OCI-LY7 (cell line): ENCODE measurements at regions not wholly inside any gene's neighbourhood (a gene's known extent, or its start where the extent isn't known, plus 50 kb on each side); places are given as distances from the start of the nearest gene placed in this dataset.

Source experiments
- BruUV-seq: library from RNA; stranded (reverse); fragments of 400-500 nt; replicated peaks from 2 replicates; lab custom pipeline; 2021; lab: Mats Ljungman, UMichigan
- CTCF ChIA-PET: fragments of 300-600 bp; sonication (Branson Sonifier 250); formaldehyde crosslinking; loops from one replicate; lab custom pipeline; 2022; ENCODE audit warnings: antibody characterized with exemption; ENCODE audit not compliant: unreplicated experiment; lab: Charles Lee
- POLR2A ChIA-PET: fragments of 300-600 bp; sonication (Branson Sonifier 250); formaldehyde crosslinking; loops from one replicate; lab custom pipeline; 2022; ENCODE audit warnings: antibody characterized with exemption; lab: Charles Lee
- DNase-seq: peaks from one replicate; pipeline ENCODE4 v3.0.0-alpha.2; 2015; ENCODE audit warnings: low spot score
- H2AFZ ChIP-seq: fragments of 200-600 bp; sonication (generic), shearing (Covaris generic); 2 replicates; pipeline ENCODE4 v1.6.1; 2014; ENCODE audit warnings: mild to moderate bottlenecking, antibody characterized with exemption, low read length, moderate library complexity
- H3K27ac ChIP-seq: fragments of 200-600 bp; sonication (generic); 2 replicates; pipeline ENCODE4 v1.5.1; 2014; ENCODE audit warnings: mixed run types, low read depth, mild to moderate bottlenecking, moderate library complexity, low read length, inconsistent platforms; ENCODE audit not compliant: poor library complexity, severe bottlenecking
- H3K36me3 ChIP-seq: fragments of 200-600 bp; sonication (generic); 2 replicates; pipeline ENCODE4 v1.6.1; 2014; ENCODE audit warnings: mild to moderate bottlenecking, antibody characterized with exemption, low read length, moderate library complexity, mixed read lengths; ENCODE audit not compliant: insufficient read depth
- H3K4me1 ChIP-seq: fragments of 200-600 bp; sonication (generic); 2 replicates; pipeline ENCODE4 v1.5.1; 2014; ENCODE audit warnings: mild to moderate bottlenecking, low read length; ENCODE audit not compliant: insufficient read depth, poor library complexity, severe bottlenecking
- H3K4me2 ChIP-seq: fragments of 200-600 bp; sonication (generic); 2 replicates; pipeline ENCODE4 v1.6.1; 2014; ENCODE audit warnings: mild to moderate bottlenecking, low read length
- H3K4me3 ChIP-seq: fragments of 200-600 bp; sonication (generic); 2 replicates; pipeline ENCODE4 v1.5.1; 2014; ENCODE audit warnings: mild to moderate bottlenecking, low read depth, low read length; ENCODE audit not compliant: poor library complexity, severe bottlenecking
- H3K79me2 ChIP-seq: fragments of 200-600 bp; sonication (generic); 2 replicates; pipeline ENCODE4 v1.6.1; 2016; ENCODE audit warnings: low read depth, mild to moderate bottlenecking, low read length, moderate library complexity, mixed read lengths; ENCODE audit not compliant: insufficient read depth
- H3K9me2 ChIP-seq: fragments of 200-600 bp; sonication (generic); 2 replicates; pipeline ENCODE4 v1.6.1; 2016; ENCODE audit warnings: mild to moderate bottlenecking, low read length, mixed read lengths; ENCODE audit not compliant: insufficient read depth
- H3K9me3 ChIP-seq: fragments of 200-600 bp; sonication (generic); 2 replicates; pipeline ENCODE4 v1.6.1; 2014; ENCODE audit warnings: mild to moderate bottlenecking, mixed run types, low read length, mixed read lengths
- H4K20me1 ChIP-seq: fragments of 200-600 bp; sonication (generic); 2 replicates; pipeline ENCODE4 v1.6.1; 2014; ENCODE audit warnings: mild to moderate bottlenecking, antibody characterized with exemption, low read length, moderate library complexity, mixed read lengths; ENCODE audit not compliant: insufficient read depth
- EZH2phosphoT487 ChIP-seq: fragments of 200-600 bp; sonication (generic); IDR thresholded peaks from 2 replicates; pipeline ENCODE4 v1.6.1; 2018; ENCODE audit warnings: low read depth, borderline replicate concordance, mild to moderate bottlenecking, mixed run types, antibody characterized with exemption, low read length, moderate library complexity, mixed read lengths
- intact Hi-C: fragments of 100-400 bp; cut with micrococcal nuclease; formaldehyde crosslinking; loops from one replicate; pipeline ENCODE4 v1.10.0; 2022; ENCODE audit not compliant: unreplicated experiment
- TF ChIP-seq, protein P1 (sequence below): fragments of 200-600 bp; sonication (generic); conservative IDR thresholded peaks from 2 replicates; pipeline ENCODE4 v1.5.1; 2014; ENCODE audit warnings: mild to moderate bottlenecking, antibody characterized with exemption, low read length, moderate library complexity, mixed read lengths

DNA sequence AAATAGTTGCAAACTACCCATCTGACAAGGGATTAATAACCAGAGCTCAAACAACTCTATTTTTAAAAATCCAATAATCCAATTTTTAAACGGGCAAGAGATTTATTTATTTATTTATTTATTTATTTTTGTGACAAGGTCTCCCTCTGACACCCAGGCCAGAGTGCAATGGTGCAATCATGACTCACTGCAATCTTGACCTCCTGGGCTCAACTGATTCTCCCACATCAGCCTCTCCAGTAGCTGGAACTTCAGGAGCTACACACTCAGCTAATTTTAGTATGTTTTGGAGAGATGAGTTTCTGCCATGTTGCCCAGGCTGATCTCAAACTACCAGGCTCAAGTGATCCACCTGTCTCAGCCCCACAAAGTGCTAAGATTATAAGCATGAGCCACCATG lies 267.2 kb upstream of the BLID start:
- POLR2A ChIA-PET = no interaction called here
- BruUV-seq = no TSS peak
- intact Hi-C loops = no loop called here
- no peak overlapping the region for H3K4me3 ChIP-seq
- no peak overlapping the region for H3K4me2 ChIP-seq
- TF ChIP-seq, protein P1, sequence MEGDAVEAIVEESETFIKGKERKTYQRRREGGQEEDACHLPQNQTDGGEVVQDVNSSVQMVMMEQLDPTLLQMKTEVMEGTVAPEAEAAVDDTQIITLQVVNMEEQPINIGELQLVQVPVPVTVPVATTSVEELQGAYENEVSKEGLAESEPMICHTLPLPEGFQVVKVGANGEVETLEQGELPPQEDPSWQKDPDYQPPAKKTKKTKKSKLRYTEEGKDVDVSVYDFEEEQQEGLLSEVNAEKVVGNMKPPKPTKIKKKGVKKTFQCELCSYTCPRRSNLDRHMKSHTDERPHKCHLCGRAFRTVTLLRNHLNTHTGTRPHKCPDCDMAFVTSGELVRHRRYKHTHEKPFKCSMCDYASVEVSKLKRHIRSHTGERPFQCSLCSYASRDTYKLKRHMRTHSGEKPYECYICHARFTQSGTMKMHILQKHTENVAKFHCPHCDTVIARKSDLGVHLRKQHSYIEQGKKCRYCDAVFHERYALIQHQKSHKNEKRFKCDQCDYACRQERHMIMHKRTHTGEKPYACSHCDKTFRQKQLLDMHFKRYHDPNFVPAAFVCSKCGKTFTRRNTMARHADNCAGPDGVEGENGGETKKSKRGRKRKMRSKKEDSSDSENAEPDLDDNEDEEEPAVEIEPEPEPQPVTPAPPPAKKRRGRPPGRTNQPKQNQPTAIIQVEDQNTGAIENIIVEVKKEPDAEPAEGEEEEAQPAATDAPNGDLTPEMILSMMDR = no peak
- TF ChIP-seq EZH2phosphoT487 = no peak
- no peaks in the 10 kb centered on the region for H3K9me3 ChIP-seq
- no peak for DNase-seq
- no peaks in the 10 kb centered on the region for H4K20me1 ChIP-seq
- H2AFZ ChIP-seq = no peak overlapping the region
- 0 out of 2 replicates have a peak, but pooled peaks cover 3% of the 10 kb centered on the region for H3K9me2 ChIP-seq
- CTCF ChIA-PET = no interaction called here
- no peaks in the 10 kb centered on the region for H3K36me3 ChIP-seq
- H3K4me1 ChIP-seq = no peaks in the 10 kb centered on the region
- H3K79me2 ChIP-seq = no peaks in the 10 kb centered on the region
- H3K27ac ChIP-seq = no peak overlapping the region

DNA sequence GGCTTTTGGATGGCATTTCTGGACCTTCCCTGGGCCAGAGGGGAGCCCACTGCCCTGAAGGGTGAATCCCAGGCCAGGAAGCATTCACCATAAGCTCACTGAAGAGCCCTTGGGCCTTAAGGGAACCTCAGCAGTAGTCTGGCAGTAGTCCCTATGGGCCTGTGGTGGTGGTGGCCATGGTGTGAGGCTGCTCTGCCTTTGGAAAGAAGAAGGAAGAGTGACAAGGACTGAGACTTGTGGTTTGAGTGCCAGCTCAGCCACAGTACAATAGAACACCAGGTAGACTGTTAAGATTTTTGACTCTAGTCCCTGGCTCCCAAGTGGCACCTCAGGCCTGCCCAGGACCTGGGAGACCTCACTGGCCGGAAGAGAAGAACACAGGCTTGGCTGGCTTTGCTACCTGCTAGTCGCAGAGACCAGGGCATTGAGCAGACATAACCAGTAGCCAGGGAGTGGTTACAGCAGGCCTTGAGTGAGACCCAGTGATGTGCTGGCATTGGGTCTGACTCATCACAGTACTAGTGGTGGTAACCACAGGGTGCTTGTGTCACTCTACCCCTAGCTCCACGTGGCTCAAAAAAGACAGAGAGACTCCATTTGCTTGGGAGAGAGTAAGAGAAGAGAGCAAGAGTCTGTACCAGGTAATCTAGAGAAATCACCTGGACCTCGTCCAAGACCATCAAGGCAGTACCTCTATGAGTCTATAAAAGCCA lies 259.8 kb upstream of the BLID start:
- Histone ChIP-seq H2AFZ (no peak overlapping the region), H3K9me3 (no peaks in the 10 kb centered on the region), H3K4me1 (no peaks in the 10 kb centered on the region), H3K79me2 (no peaks in the 10 kb centered on the region), H4K20me1 (no peaks in the 10 kb centered on the region), H3K9me2 (0 out of 2 replicates have a peak, but pooled peaks cover 3% of the 10 kb centered on the region), H3K4me3 (no peak overlapping the region), H3K36me3 (no peaks in the 10 kb centered on the region), H3K27ac (no peak overlapping the region), H3K4me2 (no peak overlapping the region)
- no peak for TF ChIP-seq EZH2phosphoT487
- TF ChIP-seq, protein P1 = no peak
- intact Hi-C loops = no loop called here
- CTCF ChIA-PET = no interaction called here
- DNase-seq = no peak
- POLR2A ChIA-PET = interaction anchor here (0.6 kb wide), 1 partner anchor 93 kb away, joined by 4 read pairs; no protein-coding TSS in a partner anchor
- BruUV-seq = no TSS peak

DNA sequence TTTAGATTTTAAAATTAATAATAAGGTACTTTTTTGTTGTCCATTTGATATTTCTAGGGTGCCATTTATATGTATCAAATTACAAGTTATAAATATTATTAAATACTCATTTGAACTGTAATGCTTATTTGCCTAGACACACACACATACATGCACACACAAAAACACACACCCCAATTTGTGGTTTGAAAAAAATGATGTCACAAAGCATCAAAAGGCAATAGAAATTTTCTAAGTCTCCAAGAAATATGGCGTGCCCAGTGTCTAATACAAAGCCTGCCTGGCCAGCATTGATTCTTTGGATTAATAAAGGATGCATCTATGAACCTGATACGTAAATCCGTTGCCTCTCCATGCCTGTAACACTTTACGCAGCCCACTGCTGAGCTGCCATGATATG lies 252.8 kb upstream of the BLID start:
- no TSS peak for BruUV-seq
- H3K4me2 ChIP-seq = no peak overlapping the region
- no peaks in the 10 kb centered on the region for H3K79me2 ChIP-seq
- H4K20me1 ChIP-seq = no peaks in the 10 kb centered on the region
- TF ChIP-seq, protein P1 = no peak
- TF ChIP-seq EZH2phosphoT487 = no peak
- H3K4me3 ChIP-seq = no peak overlapping the region
- intact Hi-C loops = no loop called here
- H3K4me1 ChIP-seq = no peaks in the 10 kb centered on the region
- H3K27ac ChIP-seq = no peak overlapping the region
- no peaks in the 10 kb centered on the region for H3K9me3 ChIP-seq
- no peaks in the 10 kb centered on the region for H3K36me3 ChIP-seq
- H3K9me2 ChIP-seq = no peaks in the 10 kb centered on the region
- no peak for DNase-seq
- POLR2A ChIA-PET = interaction anchor here (0.6 kb wide), 1 partner anchor 899 kb away, joined by 3 read pairs; no protein-coding TSS in a partner anchor
- no peak overlapping the region for H2AFZ ChIP-seq
- CTCF ChIA-PET = no interaction called here
